G401 (cell line): ENCODE measurements at regions not wholly inside any gene's neighbourhood (a gene's known extent, or its start where the extent isn't known, plus 50 kb on each side); places are given as distances from the start of the nearest gene placed in this dataset.
A peak's percentile ranks its signal among the peaks of the same experiment; 100 is the strongest.

Experiments
- DNase-seq: peaks from one replicate; pipeline ENCODE4 v3.0.0-alpha.2; 2015; ENCODE audit warnings: low spot score
- in situ Hi-C: cut with HindIII; loops from 2 replicates; pipeline ENCODE4 v1.10.0; 2016; ENCODE audit warnings: low sequenced_read_pairs, mixed read lengths

DNA sequence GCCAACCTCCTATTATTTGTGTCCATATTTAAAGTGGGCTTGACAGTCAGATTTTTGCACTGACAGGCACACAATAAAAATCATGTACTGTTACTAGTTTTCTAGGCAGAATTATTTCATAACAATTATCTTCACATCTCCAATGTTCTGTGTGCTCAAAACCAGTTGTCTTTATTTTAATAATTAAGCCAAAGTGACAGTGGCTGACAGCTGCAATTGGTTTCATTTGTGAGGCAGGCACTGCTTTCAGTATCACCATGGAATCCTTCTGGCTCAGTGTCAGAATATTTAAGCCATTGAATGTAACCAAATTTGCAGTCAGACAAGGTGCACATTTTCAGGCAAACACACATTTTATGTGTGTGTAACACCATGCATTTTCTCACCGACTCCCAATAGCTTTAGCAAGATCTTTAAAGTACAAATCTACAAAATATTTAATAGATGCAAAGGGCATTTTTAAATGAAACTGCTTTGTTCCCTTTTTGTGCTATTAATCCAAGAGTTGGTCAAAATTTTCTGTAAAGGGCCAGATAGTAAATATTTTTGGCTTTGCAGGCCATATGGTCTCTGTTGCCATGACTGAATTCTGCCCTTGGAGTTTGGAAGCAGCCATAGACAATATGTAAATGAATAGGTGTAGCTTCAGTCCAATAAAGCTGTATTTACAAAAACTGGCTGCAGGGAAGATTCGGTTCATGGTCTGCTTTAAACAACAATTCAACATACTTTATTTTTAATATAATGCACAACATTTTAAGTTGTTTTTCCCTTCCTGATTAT is 486.0 kb downstream of the KCNJ2 start:
- peak; percentile 14 for DNase-seq
- in situ Hi-C loops = no loop called here

DNA sequence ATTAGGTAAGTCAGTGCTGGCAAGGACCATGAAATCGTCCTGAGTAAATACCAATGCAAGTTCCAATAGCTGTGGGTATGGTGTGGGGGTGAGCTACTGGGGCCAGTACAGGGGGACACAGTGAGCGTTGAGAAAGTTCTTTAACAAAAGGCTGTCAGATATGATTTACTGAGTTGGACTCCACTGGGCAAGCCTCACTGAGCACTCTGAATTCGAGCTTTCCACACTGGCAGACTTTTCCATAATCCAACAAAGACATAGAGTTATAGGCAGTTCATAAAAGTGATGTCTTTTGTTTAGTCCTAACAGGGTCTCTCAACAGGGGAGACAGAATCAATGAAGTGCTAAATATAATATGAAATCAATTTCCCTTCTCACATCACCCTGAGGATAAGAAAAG is 489.0 kb downstream of the KCNJ2 start:
- in situ Hi-C loops = no loop called here
- DNase-seq = no peak

DNA sequence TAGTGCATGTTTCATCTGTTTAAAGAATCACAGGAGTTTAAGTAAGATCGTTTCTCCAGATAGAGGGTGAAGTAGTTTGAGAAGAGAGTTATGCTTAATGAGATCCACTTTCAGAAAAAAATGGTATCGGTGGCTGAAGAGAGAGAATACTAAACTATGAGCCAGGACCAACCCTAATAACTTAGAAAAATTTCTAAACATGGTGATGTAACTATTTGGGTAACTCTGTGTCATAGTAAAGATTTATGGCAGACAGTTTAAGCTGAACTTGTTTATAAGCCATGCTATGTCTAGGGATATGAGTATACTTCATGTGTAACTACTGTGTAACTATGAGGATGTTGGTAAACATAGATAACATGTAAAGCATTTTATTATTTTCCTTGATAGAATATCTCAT is 489.5 kb downstream of the KCNJ2 start:
- in situ Hi-C loops = no loop called here
- DNase-seq = no peak

DNA sequence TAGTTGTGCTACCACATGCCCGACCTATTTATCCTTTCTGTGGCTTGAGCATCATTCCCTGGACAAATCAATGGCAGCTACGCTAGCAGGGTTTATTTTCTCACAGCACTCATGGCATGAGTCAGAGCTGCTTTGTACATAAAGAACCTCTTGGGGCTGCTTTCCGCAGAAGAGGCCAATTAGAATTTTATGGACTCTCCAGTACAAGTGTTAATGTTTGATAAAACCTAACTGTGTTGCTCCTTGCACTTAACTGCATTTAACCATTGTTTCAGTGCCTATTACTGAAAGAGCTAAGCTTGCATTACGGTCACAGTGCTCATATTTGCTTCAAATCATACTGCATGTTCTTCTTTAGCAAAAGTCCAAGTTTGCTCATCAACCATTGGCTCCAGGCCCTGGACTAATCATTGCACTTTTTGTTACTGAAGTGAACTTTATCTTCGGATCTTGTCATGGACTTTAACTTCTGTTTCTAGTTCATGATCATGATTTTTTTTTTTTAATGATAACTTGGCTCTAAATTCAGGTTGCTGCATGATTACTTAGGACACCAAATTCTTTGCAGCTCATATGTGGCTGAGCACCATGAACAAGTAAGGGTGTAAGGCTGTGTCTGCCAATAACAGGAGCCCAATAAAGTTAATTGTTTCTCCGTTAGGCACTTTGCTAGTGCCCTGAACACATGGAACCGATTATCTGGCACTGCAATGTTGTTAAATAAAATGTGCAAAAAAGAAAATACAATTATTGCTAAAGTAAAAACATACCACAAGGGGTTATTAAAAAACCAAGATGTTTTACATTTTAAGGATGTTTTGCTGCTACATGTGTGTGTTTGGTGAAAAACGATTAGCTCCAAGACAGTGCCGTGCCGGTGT is 492.2 kb downstream of the KCNJ2 start:
- DNase-seq = no peak
- in situ Hi-C loops = no loop called here

DNA sequence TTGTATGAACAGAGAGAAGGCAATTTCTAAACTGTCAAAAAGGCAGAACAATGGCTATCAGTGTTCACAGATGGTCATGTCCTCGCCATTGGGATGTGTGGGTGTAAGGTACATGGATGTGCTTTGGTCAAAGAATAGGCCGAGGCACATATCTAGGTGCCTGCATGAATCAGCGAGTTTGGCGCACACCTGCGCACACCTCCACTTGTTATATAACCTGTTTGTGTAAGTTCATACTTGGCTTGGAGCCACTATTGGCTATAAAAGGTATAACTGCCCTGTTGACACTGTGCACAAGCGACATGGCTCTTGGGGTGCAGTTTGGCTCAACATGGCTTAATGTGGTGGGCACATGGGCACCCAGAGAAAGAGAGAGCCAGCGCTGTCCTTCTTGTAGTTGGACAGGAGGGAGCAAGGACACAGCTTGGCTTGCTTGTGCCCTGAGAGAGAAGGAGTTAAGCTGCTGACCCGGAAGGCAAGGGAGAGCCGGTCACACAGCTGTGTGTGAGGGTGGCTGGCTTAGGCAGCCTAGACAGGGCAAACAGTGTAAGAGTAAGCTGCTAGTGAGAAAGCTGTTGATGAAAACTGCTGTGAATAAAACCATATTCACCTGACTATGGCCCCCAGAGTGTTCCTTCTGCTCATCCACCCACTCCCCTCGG is 499.1 kb downstream of the KCNJ2 start:
- in situ Hi-C loops = no loop called here
- no peak for DNase-seq

DNA sequence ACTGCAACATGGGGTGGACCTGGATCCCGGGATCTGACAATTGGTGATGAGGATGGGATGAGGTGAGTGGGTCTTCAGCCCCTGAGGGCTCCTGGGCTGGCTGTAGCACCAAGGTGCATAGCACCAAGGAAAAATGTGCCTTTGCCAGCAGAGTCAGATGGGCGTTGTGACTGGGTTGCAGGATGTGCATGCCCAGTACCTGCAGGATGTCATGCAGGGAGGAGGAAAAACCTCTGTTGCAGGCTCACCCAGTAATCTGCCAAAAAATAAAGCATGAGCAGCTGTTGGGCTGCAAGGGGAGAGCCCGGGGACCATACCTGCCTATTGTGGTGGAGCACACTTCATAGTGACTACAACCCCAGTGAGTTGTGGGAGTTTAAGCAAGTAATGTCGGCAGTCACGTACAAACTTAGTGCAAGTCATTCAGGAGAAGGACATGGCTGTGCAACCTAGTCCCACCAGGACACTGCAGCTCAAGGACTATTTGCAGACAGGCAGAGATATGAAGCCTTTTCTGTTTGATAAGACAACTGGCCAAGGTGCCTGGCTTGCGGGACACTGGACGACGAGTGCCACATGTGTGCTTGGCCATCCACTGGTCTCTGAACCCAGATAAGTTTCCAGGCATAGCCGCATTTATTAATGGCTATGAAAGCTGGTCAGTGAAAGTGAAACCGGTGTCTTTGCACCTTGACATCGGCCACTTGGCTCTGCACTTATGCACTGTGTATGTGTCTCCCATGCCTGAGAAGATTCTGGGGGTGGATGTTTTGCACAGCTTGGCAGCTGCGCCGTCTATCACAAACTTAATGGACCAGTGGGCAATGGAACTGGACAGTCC is 499.8 kb downstream of the KCNJ2 start:
- in situ Hi-C loops = no loop called here
- DNase-seq = no peak

DNA sequence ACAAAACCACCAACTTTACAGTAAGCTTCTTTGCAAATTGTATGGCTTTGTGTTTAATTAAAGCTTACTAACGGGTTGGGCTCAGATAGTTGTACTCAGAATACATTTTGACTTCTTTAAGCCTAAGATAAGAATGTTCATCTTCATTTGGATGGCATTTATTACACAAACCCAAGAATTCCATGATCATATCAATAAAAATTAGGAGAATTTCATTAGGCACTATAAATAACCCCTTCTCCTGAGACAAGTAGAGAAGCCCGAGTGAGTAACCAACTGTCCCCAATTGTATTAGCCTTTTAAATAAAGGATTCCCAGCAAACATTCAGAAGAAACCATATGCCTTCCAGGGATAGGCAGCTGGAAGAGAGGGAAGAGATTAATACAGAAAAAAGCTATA is 504.7 kb downstream of the KCNJ2 start:
- no peak for DNase-seq
- in situ Hi-C loops = no loop called here

DNA sequence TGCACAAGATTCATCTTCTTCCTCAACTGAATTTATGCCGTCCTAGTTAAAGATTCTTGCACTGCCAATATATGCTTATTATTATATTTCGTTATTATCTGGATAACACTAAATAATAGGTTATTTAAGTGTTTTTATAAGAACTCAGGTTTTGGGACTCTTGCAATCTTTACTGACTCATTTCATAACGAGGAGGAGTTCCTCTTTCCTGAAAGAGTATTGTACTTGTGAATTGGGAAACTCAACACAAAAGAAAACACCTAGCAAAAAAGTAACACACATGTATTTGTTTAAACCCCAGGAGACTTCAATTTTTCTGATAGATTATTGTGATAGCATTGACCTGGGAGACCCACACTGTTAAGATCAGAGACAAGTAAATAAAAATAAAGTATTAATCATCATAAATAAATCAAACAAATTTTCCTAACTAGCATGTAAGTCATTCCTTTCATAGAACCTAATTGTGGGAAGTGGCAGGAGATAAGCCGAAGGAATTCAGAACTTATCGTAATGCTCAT is 505.8 kb downstream of the KCNJ2 start:
- in situ Hi-C loops = no loop called here
- DNase-seq = no peak

DNA sequence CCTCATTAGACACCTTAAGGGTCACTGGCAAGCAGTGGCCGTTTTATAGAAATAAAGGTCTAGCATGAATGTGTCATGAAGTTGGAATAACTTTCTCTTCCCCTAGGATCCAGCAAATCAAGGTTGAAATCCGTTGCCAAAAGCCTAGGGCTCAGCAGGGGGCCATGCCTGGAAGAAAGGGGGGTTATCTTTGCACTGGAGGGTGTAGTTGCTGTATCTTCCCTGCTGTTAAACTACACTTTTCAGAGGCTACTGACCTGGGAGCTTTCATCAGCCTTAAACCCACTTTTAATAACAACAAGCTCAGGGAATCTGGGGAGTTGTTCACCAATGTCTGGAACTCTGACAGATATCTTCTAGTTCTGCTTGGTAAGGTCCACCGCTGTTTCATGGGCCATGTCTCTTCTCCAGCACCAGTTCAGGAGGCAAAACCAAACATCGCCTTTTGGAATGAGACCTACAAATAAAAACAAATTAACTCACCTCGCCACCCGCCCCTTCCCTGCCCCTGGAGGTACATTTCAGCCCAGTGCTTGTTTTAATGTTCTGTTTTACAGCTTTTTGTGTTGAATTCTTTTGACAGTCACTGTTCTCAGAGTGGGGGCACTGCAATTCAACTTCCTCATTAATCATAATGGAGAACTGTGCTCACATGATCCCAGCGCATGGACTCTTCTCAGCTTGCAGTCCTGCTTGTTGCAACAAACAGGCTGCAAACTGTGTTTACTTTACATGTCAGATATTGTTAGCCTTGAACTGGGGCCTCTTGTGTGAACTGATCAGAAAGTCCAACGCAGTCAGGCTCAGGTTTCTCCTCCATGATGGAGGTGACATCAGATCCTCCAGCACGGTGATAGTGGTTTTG is 508.7 kb downstream of the KCNJ2 start:
- in situ Hi-C loops = no loop called here
- no peak for DNase-seq

DNA sequence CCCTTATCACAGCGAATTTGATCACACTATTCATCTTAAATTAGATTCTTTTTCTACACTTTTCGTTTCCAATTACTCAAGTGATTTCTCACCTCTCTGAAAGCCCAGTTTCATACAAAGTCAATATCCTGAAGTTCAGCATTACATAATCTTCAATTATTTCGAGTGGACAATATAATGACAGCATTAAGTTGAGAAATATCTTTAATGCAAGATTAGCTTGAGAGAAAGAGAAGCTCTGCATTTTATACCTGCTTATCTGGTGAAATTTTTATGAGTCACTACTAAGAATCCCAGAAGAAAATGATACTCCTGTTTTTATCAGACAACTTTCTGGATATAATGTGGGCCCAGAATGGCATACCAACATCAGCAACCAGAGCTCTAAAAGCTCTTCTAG is 509.6 kb downstream of the KCNJ2 start:
- in situ Hi-C loops = no loop called here

DNA sequence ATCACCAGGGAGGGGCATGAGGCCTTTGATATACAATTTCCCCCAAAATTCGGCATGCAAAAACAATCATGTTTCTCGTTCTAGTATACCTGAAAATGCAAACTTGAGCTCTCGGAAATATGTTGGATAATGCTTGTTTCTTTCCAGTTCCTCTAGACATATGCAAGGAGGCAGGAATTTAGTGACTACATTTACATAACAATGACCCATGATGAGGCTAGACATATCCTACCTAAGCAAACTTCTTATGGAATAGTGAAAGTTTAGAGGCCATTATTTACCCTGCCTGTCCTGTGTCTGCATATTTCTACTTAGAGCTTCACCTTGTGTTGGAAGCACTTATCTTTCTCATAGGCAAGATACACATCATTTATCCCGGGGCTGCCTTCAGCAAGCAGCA is 514.6 kb downstream of the KCNJ2 start:
- in situ Hi-C loops = no loop called here
- DNase-seq = no peak

More for the DNA sequence above, 509.6 kb downstream of the KCNJ2 start:
- DNase-seq = no peak

DNA sequence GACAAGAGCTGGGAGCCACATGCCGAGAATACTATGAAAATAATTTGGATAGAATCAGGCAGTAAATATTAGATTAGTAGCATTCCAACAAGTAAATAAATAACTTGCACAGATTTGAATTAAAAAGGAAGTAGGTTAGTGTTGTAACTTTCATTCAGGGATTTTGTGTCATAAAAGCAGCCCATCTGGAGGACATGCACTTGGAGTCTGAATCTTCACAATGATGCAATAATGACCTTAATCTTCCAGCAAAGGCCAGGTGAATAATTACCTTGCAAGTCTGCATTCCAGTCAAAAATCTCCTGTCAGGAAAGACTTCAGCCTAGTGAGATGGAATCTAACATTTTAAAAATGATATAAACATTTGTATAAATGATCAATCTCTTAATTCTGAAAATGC is 518.1 kb downstream of the KCNJ2 start:
- DNase-seq = no peak
- in situ Hi-C loops = no loop called here

DNA sequence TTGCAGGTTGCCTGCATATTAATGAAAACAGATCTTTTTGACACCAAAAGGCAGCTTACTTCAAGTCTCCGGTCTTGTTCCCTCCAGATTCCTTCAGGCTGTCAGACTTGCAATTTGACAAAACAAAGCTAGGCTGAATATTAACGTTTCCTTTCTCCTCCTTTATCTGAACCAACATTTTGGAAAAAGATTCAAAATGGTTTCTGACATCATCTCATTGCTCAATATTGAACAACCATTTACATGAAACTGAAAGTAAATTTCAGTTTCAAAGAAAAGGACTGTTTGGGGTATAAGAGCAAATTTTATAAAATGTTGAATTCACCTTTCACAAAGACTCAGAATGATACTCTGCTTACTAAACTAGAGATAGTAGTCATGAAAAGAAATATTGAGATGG is 521.8 kb downstream of the KCNJ2 start:
- in situ Hi-C loops = no loop called here
- DNase-seq = no peak

DNA sequence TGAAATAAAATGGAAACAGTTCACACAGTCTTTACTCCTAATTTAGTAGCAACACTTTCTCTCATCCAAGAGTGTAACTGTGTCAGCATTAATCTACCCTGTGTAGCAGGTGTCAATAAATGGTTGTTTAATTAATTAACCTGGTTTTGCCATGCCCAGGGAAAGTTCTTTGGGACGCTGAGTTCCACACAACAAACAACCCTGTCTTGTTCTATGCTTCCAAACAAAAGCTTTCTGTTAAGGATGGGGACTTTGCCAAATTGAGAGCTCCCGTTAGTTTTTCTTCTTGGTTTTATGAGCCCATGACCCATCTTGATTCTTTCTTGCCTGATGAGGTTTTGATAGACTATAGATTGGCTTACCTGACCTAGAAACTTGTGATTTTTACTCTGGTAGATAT is 530.1 kb downstream of the KCNJ2 start:
- in situ Hi-C loops = no loop called here
- DNase-seq = no peak

DNA sequence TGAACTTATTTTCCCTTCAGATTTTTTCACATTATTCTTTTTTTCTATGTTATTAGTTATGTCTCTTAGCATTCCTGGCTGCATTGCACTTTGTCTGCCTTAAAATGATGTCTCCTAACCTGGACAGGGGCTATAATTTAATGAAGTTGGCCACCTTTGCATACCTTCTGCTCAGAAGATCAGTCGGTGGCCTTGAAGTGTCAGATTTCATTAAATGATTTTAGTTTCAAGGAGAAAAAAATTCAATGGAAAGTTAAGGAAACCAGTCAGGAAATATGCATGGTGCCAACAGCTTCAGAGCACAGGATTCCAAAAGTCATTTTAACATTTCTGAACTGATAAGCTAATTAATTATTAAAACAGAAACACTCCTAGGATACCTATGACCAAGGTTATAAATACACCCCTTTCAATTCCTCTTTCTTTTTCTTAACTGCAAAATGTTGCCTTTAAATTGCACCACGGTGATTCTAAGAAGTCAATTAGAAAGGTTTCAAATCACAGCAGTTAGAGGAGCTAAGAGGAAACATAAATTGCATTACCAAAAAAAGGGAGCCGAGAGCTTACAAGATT is 533.4 kb downstream of the KCNJ2 start:
- no peak for DNase-seq
- in situ Hi-C loops = no loop called here

DNA sequence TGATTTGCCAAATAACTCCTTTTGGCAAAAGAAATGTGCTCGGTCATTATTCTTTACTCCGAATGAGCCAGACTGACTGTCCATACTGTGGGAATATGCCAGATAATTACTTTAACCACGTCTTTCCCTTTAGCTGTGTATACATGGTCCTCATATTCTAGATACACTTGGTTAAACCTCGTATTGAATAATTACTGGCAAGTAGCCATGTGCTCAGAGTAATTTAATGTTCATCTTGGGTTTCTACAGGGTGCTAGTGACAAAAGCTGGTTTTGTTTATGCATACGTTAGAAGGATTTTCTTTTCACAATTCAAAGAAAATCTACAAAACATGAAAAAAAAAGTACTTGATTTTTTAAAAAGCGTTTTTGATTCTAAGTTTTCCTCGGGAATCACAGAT is 540.3 kb downstream of the KCNJ2 start:
- no peak for DNase-seq
- in situ Hi-C loops = no loop called here

DNA sequence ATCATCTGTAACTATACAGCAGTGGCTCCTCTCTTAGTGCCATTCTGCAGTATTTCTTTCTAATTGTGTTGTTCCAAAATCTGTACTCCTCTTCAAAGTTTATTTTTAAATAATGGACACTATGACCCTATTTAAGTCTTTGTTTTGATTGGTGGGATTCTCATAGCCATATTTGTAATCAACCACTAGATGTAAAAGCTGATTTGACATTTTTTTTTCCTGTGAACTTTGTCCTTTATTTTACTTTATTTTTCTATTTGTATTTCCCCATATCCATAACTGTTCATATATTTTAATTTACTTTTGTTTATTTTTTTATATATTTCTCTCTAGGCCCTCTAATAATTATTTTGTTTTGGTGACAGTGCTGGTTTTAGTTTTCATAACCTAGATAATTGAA is 544.4 kb downstream of the KCNJ2 start:
- in situ Hi-C loops = no loop called here

DNA sequence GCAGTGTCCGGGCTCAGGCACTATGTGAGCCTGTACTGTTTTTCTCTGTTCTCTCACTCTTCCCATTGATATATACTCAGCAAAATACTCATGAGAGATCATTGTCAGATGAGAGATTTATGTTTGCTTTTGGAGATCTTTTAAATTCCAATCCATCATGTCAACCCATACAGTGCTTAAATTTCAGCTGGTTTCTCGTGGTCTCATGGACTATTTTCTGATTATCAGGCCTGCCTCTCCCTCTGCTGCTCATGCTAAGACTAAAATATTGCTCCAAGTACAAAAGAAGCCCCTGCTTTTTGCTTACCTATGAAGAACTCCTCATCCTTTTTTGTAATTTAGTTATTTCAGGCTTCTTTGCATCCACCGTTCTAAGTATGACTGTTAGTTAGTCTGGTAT is 547.2 kb downstream of the KCNJ2 start:
- DNase-seq = no peak
- in situ Hi-C loops = no loop called here

More for the DNA sequence above, 544.4 kb downstream of the KCNJ2 start:
- DNase-seq = no peak
